ENCODE measurements at regions not wholly inside any gene's neighbourhood (a gene's known extent, or its start where the extent isn't known, plus 50 kb on each side); places are given as distances from the start of the nearest gene placed in this dataset.

DNA sequence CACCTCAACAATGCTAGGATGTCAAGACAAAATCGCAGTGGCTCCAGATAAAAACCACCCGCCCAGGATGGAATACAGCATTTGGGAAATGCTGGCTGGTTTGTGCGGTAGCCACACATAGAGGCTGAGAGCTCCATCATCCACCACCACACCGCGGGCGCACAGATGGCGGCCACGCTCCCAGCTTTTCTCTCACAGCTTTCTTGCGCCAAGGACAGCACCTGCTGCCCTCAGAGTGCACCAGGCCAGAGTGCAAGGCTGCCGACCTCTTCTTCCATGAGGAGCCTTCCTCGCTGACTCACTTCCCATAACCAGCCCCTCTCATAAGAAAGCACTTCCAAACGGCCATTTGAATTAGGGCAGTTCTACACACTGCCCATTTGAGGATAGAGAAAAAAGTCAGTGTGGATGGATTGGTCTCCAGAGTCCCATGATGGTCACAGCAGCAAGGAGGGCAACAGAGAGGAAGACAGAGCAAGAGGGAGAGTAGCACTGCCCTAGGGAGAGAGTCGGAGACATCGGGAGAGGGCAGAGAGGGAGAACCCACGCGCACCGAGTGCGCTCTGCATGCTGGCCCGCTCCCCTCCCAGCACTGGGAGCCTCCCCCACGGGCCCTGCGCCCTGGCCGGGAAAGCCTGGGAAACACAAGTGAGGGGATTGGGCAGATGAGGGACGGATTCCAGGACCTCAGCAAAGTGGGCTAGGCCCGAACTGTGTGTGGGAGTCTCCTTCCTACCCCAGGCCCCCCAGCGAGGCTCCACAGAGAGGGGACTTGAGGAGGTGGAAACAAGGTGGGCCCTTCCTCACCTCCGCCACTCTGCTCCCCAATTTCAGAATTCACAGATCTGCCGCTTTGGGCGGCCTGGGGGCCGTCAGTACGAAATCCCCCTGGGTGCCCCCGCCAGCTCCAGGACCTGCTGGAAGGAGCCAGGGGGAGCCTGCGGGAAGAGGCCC lies 156.9 kb downstream of the USP12 start:
- Histone ChIP-seq H3K36me3 (ENCODE audit: control insufficient read depth in 1 of 2, insufficient read depth in 2 of 2, low read depth in 1 of 2, low read length in 2 of 2) (no peaks in the 10 kb centered on the region), H3K4me2 (ENCODE audit: low read length, poor library complexity, severe bottlenecking) (no peak overlapping the region), H3K23ac (ENCODE audit: low read length in 2 of 2) (no peak overlapping the region), H3K4ac (ENCODE audit: low read depth in 1 of 2, low read length in 2 of 2) (peak overlapping the region in 1 of 2 experiments; percentile 64), H3K4me3 (ENCODE audit: insufficient read depth in 1 of 2, low read depth in 1 of 2, low read length in 2 of 2) (no peak overlapping the region), H3K79me1 (replicated peaks; ENCODE audit: low read length, poor library complexity, severe bottlenecking) (no peaks in the 10 kb centered on the region), H3K27ac (ENCODE audit: low read length, poor library complexity, severe bottlenecking) (no peak overlapping the region), H3K18ac (ENCODE audit: low read depth in 1 of 2, low read length in 2 of 2) (peak overlapping the region; percentile 4 to 38), H3K27me3 (ENCODE audit: control insufficient read depth in 1 of 2, insufficient read depth in 1 of 2, low read length in 2 of 2) (no peaks in the 10 kb centered on the region), H4K8ac (ENCODE audit: low read length) (peak overlapping the region; percentile 35), H2BK12ac (ENCODE audit: low read length in 2 of 2) (peak overlapping the region; percentile 22 to 28), H3K14ac (ENCODE audit: low read length in 2 of 2) (peak overlapping the region in 1 of 2 experiments; percentile 0), H2BK15ac (ENCODE audit: low read depth, poor library complexity, severe bottlenecking) (no peak overlapping the region), H2BK5ac (ENCODE audit: low read depth, low read length, poor library complexity, severe bottlenecking) (no peak overlapping the region), H4K91ac (ENCODE audit: low read length) (peak overlapping the region; percentile 77), H2BK120ac (ENCODE audit: low read depth, low read length) (no peak overlapping the region), H3K9ac (ENCODE audit: low read length) (no peak overlapping the region), H2AFZ (ENCODE audit: low read depth, low read length) (no peak overlapping the region), H3K4me1 (ENCODE audit: control insufficient read depth, insufficient read depth, low read depth, low read length) (no peaks in the 10 kb centered on the region), H2AK5ac (ENCODE audit: low read length, severe bottlenecking) (no peak overlapping the region), H3K9me3 (ENCODE audit: control insufficient read depth, low read length) (no peaks in the 10 kb centered on the region)
- WGBS, result 90% methylated on average over 30 of the region's 32 CpGs
- DNase-seq, result no peak

DNA sequence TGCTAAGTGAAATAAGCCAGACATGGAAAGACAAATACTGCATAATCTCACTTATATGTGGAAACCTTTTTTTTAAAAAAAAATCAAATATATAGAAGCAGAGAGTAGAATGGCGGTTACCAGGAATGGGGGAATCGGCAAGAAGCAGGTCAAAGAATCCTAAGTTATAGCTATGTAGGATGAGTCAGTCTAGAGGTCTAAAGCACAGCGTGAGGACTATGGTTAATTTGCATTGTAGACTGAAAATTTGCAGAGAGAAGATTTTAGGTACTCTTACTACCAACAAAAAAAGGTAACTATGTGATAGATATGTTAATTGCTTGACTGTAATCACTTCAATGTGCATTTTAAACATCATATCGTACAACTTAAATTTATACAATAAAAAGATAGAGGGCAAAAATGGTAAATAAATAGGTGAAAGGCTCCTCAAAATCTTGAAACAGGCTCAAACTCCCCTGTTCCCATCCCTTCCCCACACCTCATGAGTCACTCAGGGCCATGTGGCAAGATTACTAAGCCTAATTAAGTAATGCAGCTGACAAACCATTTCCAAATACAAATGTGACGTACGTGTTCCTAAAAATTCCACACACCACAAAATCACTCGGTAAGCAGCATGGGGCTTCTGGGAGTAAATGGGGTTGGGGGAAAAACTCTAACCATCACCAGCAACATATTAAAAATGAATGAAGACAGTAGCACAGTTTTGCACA lies 159.0 kb downstream of the USP12 start:
- H3K4me3 ChIP-seq (ENCODE audit: insufficient read depth in 1 of 2, low read depth in 1 of 2, low read length in 2 of 2), result no peak overlapping the region
- H3K23ac ChIP-seq (ENCODE audit: low read length in 2 of 2), result no peak overlapping the region
- no peak overlapping the region for H3K4me2 ChIP-seq (ENCODE audit: low read length, poor library complexity, severe bottlenecking)
- H3K14ac ChIP-seq (ENCODE audit: low read length in 2 of 2), result no peak overlapping the region
- no peak overlapping the region for H2BK12ac ChIP-seq (ENCODE audit: low read length in 2 of 2)
- peaks cover under 1 to 2% of the 10 kb centered on the region in 2 experiments for H3K27me3 ChIP-seq (ENCODE audit: control insufficient read depth in 1 of 2, insufficient read depth in 1 of 2, low read length in 2 of 2)
- peak; percentile 92 for DNase-seq
- no peaks in the 10 kb centered on the region for H3K79me1 ChIP-seq (replicated peaks; ENCODE audit: low read length, poor library complexity, severe bottlenecking)
- no peaks in the 10 kb centered on the region for H3K36me3 ChIP-seq (ENCODE audit: control insufficient read depth in 1 of 2, insufficient read depth in 2 of 2, low read depth in 1 of 2, low read length in 2 of 2)
- no peak overlapping the region for H2AFZ ChIP-seq (ENCODE audit: low read depth, low read length)
- no peak overlapping the region for H2BK5ac ChIP-seq (ENCODE audit: low read depth, low read length, poor library complexity, severe bottlenecking)
- H3K4me1 ChIP-seq (ENCODE audit: control insufficient read depth, insufficient read depth, low read depth, low read length), result no peaks in the 10 kb centered on the region
- no peak overlapping the region for H4K91ac ChIP-seq (ENCODE audit: low read length)
- peak overlapping the region; percentile 40 for H3K9ac ChIP-seq (ENCODE audit: low read length)
- H3K18ac ChIP-seq (ENCODE audit: low read depth in 1 of 2, low read length in 2 of 2), result no peak overlapping the region
- no peak overlapping the region for H2BK15ac ChIP-seq (ENCODE audit: low read depth, poor library complexity, severe bottlenecking)
- no peak overlapping the region for H2BK120ac ChIP-seq (ENCODE audit: low read depth, low read length)
- H4K8ac ChIP-seq (ENCODE audit: low read length), result no peak overlapping the region
- no peak overlapping the region for H3K27ac ChIP-seq (ENCODE audit: low read length, poor library complexity, severe bottlenecking)
- H2AK5ac ChIP-seq (ENCODE audit: low read length, severe bottlenecking), result no peak overlapping the region
- H3K9me3 ChIP-seq (ENCODE audit: control insufficient read depth, low read length), result no peaks in the 10 kb centered on the region
- WGBS, result 50% methylated on average over 3 of the region's 7 CpGs
- H3K4ac ChIP-seq (ENCODE audit: low read depth in 1 of 2, low read length in 2 of 2), result no peak overlapping the region

DNA sequence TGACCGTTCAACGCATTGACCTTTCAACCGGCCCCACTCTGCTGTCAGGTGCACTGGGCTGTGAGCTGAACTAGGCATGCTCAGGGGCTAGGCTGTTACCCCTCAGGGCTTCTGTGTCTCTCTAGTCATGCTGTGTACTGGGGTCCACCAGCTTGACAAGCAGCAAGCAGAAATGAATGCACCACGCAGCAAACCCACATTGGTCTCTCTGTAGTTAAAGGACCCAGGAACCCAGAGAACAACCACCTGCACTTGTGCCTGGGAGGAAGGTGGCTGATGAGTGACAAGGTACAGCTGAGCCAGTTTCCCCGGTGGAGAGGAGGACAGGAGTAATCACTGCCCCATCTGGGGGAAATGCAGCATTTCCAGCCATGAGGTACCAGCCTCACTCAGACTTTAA lies 159.9 kb downstream of the USP12 start:
- no peaks in the 10 kb centered on the region for H3K9me3 ChIP-seq (ENCODE audit: control insufficient read depth, low read length)
- H2BK12ac ChIP-seq (ENCODE audit: low read length in 2 of 2), result peak overlapping the region; percentile 23 to 82
- H2AK5ac ChIP-seq (ENCODE audit: low read length, severe bottlenecking), result no peak overlapping the region
- H3K79me1 ChIP-seq (replicated peaks; ENCODE audit: low read length, poor library complexity, severe bottlenecking), result no peaks in the 10 kb centered on the region
- H3K4me3 ChIP-seq (ENCODE audit: insufficient read depth in 1 of 2, low read depth in 1 of 2, low read length in 2 of 2), result no peak overlapping the region
- no peak overlapping the region for H3K14ac ChIP-seq (ENCODE audit: low read length in 2 of 2)
- H3K4me1 ChIP-seq (ENCODE audit: control insufficient read depth, insufficient read depth, low read depth, low read length), result peaks cover 6% of the 10 kb centered on the region
- H3K23ac ChIP-seq (ENCODE audit: low read length in 2 of 2), result no peak overlapping the region
- H3K4ac ChIP-seq (ENCODE audit: low read depth in 1 of 2, low read length in 2 of 2), result peak overlapping the region in 1 of 2 experiments; percentile 32
- no peak overlapping the region for H2AFZ ChIP-seq (ENCODE audit: low read depth, low read length)
- no peak overlapping the region for H2BK5ac ChIP-seq (ENCODE audit: low read depth, low read length, poor library complexity, severe bottlenecking)
- H4K91ac ChIP-seq (ENCODE audit: low read length), result peak overlapping the region; percentile 72
- H3K9ac ChIP-seq (ENCODE audit: low read length), result no peak overlapping the region
- H3K18ac ChIP-seq (ENCODE audit: low read depth in 1 of 2, low read length in 2 of 2), result peak overlapping the region in 1 of 2 experiments; percentile 59
- H3K27ac ChIP-seq (ENCODE audit: low read length, poor library complexity, severe bottlenecking), result no peak overlapping the region
- H2BK15ac ChIP-seq (ENCODE audit: low read depth, poor library complexity, severe bottlenecking), result no peak overlapping the region
- peaks cover 9 to 11% of the 10 kb centered on the region in 2 experiments for H3K27me3 ChIP-seq (ENCODE audit: control insufficient read depth in 1 of 2, insufficient read depth in 1 of 2, low read length in 2 of 2)
- no peak overlapping the region for H2BK120ac ChIP-seq (ENCODE audit: low read depth, low read length)
- WGBS, result 97% methylated on average over 5 of the region's 5 CpGs
- H3K4me2 ChIP-seq (ENCODE audit: low read length, poor library complexity, severe bottlenecking), result no peak overlapping the region
- peak overlapping the region; percentile 49 for H4K8ac ChIP-seq (ENCODE audit: low read length)
- no peak for DNase-seq
- H3K36me3 ChIP-seq (ENCODE audit: control insufficient read depth in 1 of 2, insufficient read depth in 2 of 2, low read depth in 1 of 2, low read length in 2 of 2), result no peaks in the 10 kb centered on the region

DNA sequence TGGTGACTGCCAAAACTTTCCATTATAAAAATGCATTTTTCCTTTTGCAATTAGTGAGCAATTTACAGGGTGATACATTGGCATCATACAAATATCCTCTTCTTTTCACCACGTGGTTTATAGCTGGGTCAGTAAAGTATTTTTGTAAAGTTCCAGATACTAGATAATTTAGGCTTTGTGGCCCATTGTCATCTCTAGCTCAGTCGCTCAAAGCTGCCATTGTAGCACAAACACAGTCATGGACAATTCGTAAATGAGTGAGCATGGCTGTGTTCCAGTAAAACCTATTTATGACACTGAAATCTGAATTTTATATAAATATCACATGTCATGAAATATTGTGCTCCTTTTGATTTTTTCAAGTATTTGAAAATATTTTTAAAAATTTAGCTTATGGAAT lies 162.9 kb downstream of the USP12 start:
- H2BK5ac ChIP-seq (ENCODE audit: low read depth, low read length, poor library complexity, severe bottlenecking), result no peak overlapping the region
- H3K4ac ChIP-seq (ENCODE audit: low read depth in 1 of 2, low read length in 2 of 2), result no peak overlapping the region
- H3K18ac ChIP-seq (ENCODE audit: low read depth in 1 of 2, low read length in 2 of 2), result no peak overlapping the region
- no peaks in the 10 kb centered on the region for H3K79me1 ChIP-seq (replicated peaks; ENCODE audit: low read length, poor library complexity, severe bottlenecking)
- 75% methylated on average over 2 of the region's 3 CpGs for WGBS
- no peak overlapping the region for H3K23ac ChIP-seq (ENCODE audit: low read length in 2 of 2)
- no peak overlapping the region for H2BK15ac ChIP-seq (ENCODE audit: low read depth, poor library complexity, severe bottlenecking)
- DNase-seq, result no peak
- H4K8ac ChIP-seq (ENCODE audit: low read length), result no peak overlapping the region
- H3K27ac ChIP-seq (ENCODE audit: low read length, poor library complexity, severe bottlenecking), result no peak overlapping the region
- no peak overlapping the region for H2AFZ ChIP-seq (ENCODE audit: low read depth, low read length)
- H2BK120ac ChIP-seq (ENCODE audit: low read depth, low read length), result no peak overlapping the region
- H3K4me3 ChIP-seq (ENCODE audit: insufficient read depth in 1 of 2, low read depth in 1 of 2, low read length in 2 of 2), result no peak overlapping the region
- H3K9ac ChIP-seq (ENCODE audit: low read length), result no peak overlapping the region
- H3K27me3 ChIP-seq (ENCODE audit: control insufficient read depth in 1 of 2, insufficient read depth in 1 of 2, low read length in 2 of 2), result peaks cover 25 to 27% of the 10 kb centered on the region in 2 experiments
- no peaks in the 10 kb centered on the region for H3K36me3 ChIP-seq (ENCODE audit: control insufficient read depth in 1 of 2, insufficient read depth in 2 of 2, low read depth in 1 of 2, low read length in 2 of 2)
- no peak overlapping the region for H3K4me2 ChIP-seq (ENCODE audit: low read length, poor library complexity, severe bottlenecking)
- no peaks in the 10 kb centered on the region for H3K9me3 ChIP-seq (ENCODE audit: control insufficient read depth, low read length)
- peaks cover 18% of the 10 kb centered on the region for H3K4me1 ChIP-seq (ENCODE audit: control insufficient read depth, insufficient read depth, low read depth, low read length)
- no peak overlapping the region for H3K14ac ChIP-seq (ENCODE audit: low read length in 2 of 2)
- no peak overlapping the region for H2AK5ac ChIP-seq (ENCODE audit: low read length, severe bottlenecking)
- H4K91ac ChIP-seq (ENCODE audit: low read length), result no peak overlapping the region
- no peak overlapping the region for H2BK12ac ChIP-seq (ENCODE audit: low read length in 2 of 2)
